ENCODE measurements at regions not wholly inside any gene's neighbourhood (a gene's known extent, or its start where the extent isn't known, plus 50 kb on each side); places are given as distances from the start of the nearest gene placed in this dataset.

GRCh38 chr3:70731046-70731445 lies 418.6 kb upstream of the MDFIC2 start:
- H3K4me3 ChIP-seq (ENCODE audit: low read depth, low read length) = no peak overlapping the region
- no peak overlapping the region for H3K27ac ChIP-seq
- no peak for TF ChIP-seq CTCF (IDR thresholded peaks at IDR 0.05; ENCODE audit: low read depth, low read length, missing control alignments)
- H3K36me3 ChIP-seq (replicated peaks) = no peaks in the 10 kb centered on the region
- no peaks in the 10 kb centered on the region for H3K27me3 ChIP-seq (replicated peaks)
- DNase-seq = no peak
- in situ Hi-C loops (cut with HindIII; ENCODE audit: low pct_ligation_motif_present, low sequenced_read_pairs) = no loop called here

GRCh38 chr3:70729845-70730244 lies 417.4 kb upstream of the MDFIC2 start:
- Histone ChIP-seq H3K27me3 (replicated peaks) (no peaks in the 10 kb centered on the region), H3K36me3 (replicated peaks) (no peaks in the 10 kb centered on the region), H3K27ac (no peak overlapping the region), H3K4me3 (ENCODE audit: low read depth, low read length) (no peak overlapping the region)
- no peak for TF ChIP-seq CTCF (IDR thresholded peaks at IDR 0.05; ENCODE audit: low read depth, low read length, missing control alignments)
- in situ Hi-C loops (cut with HindIII; ENCODE audit: low pct_ligation_motif_present, low sequenced_read_pairs) = no loop called here
- no peak for DNase-seq

- no peak overlapping the region for H3K4me3 ChIP-seq (ENCODE audit: low read depth, low read length)
- no peak for TF ChIP-seq CTCF (IDR thresholded peaks at IDR 0.05; ENCODE audit: low read depth, low read length, missing control alignments)
- DNase-seq = no peak
- H3K36me3 ChIP-seq (replicated peaks) = no peaks in the 10 kb centered on the region
- in situ Hi-C loops (cut with HindIII; ENCODE audit: low pct_ligation_motif_present, low sequenced_read_pairs) = no loop called here
- H3K27me3 ChIP-seq (replicated peaks) = no peaks in the 10 kb centered on the region
- no peak overlapping the region for H3K27ac ChIP-seq
These were observed 415.9 kb upstream of the MDFIC2 start for GRCh38 chr3:70728311-70728710.

GRCh38 chr3:70726961-70727360 lies 414.5 kb upstream of the MDFIC2 start:
- TF ChIP-seq CTCF (IDR thresholded peaks at IDR 0.05; ENCODE audit: low read depth, low read length, missing control alignments) = no peak
- H3K36me3 ChIP-seq (replicated peaks) = no peaks in the 10 kb centered on the region
- in situ Hi-C loops (cut with HindIII; ENCODE audit: low pct_ligation_motif_present, low sequenced_read_pairs) = no loop called here

GRCh38 chr3:70726096-70726938 lies 413.9 kb upstream of the MDFIC2 start:
- H3K27ac ChIP-seq = no peak overlapping the region
- no peaks in the 10 kb centered on the region for H3K36me3 ChIP-seq (replicated peaks)
- in situ Hi-C loops (cut with HindIII; ENCODE audit: low pct_ligation_motif_present, low sequenced_read_pairs) = no loop called here
- H3K27me3 ChIP-seq (replicated peaks) = no peaks in the 10 kb centered on the region
- no peak for TF ChIP-seq CTCF (IDR thresholded peaks at IDR 0.05; ENCODE audit: low read depth, low read length, missing control alignments)
- DNase-seq = peak; percentile 20
- no peak overlapping the region for H3K4me3 ChIP-seq (ENCODE audit: low read depth, low read length)

More at GRCh38 chr3:70726961-70727360, 414.5 kb upstream of the MDFIC2 start:
- H3K27me3 ChIP-seq (replicated peaks) = no peaks in the 10 kb centered on the region
- H3K27ac ChIP-seq = peak overlapping the region; percentile 7
- no peak for DNase-seq
- no peak overlapping the region for H3K4me3 ChIP-seq (ENCODE audit: low read depth, low read length)

GRCh38 chr3:70722018-70722417 lies 409.6 kb upstream of the MDFIC2 start:
- in situ Hi-C loops (cut with HindIII; ENCODE audit: low pct_ligation_motif_present, low sequenced_read_pairs) = no loop called here
- H3K4me3 ChIP-seq (ENCODE audit: low read depth, low read length) = no peak overlapping the region
- no peaks in the 10 kb centered on the region for H3K36me3 ChIP-seq (replicated peaks)
- no peak for TF ChIP-seq CTCF (IDR thresholded peaks at IDR 0.05; ENCODE audit: low read depth, low read length, missing control alignments)
- no peaks in the 10 kb centered on the region for H3K27me3 ChIP-seq (replicated peaks)
- no peak overlapping the region for H3K27ac ChIP-seq
- DNase-seq = no peak

Measured in brain microvascular endothelial cell (primary cell).